Thyroid gland (tissue), 4 donors: ENCODE measurements at regions not wholly inside any gene's neighbourhood (a gene's known extent, or its start where the extent isn't known, plus 50 kb on each side); places are given as distances from the start of the nearest gene placed in this dataset.

Experiments used
- POLR2A ChIP-seq, 2 donors: fragments of 450-650 bp; IDR thresholded peaks; one replicate each; pipeline ENCODE4 v1.6.1; 2017; ENCODE audit warnings: antibody characterized with exemption in 2 of 2, mild to moderate bottlenecking in 2 of 2, moderate library complexity in 1 of 2
- TF ChIP-seq, protein P1 (sequence below), 6 experiments: fragments of 200-600 bp in 3 of 6; fragments of 450-650 bp in 3 of 6; sonication (generic) in 3 of 6; IDR thresholded peaks; one replicate each; pipeline ENCODE4 v1.5.1; 2016 to 2019; ENCODE audit warnings: antibody characterized with exemption in 6 of 6, mild to moderate bottlenecking in 2 of 6, inconsistent platforms in 1 of 6, moderate library complexity in 1 of 6

DNA sequence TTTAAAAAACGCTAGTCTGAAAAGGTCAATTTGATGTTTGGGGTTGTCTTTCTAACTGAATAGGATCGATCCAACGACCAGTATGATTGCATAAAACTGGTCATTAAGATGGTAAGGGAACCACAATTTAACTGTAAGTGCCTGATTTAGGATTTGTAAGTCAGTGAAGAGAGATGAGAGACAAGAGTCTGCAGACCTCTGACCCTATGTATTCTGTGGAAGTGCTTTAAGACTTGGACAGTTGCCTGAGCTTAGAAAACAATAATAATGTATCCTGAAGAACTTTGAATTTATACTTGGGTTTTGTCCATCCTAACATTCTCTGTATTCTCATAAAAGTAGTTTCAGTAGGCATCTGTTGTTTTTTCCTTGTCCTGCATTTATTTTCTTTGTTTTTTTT, 221.4 kb upstream of the SUCLG2 start:
- TF ChIP-seq, protein P1, sequence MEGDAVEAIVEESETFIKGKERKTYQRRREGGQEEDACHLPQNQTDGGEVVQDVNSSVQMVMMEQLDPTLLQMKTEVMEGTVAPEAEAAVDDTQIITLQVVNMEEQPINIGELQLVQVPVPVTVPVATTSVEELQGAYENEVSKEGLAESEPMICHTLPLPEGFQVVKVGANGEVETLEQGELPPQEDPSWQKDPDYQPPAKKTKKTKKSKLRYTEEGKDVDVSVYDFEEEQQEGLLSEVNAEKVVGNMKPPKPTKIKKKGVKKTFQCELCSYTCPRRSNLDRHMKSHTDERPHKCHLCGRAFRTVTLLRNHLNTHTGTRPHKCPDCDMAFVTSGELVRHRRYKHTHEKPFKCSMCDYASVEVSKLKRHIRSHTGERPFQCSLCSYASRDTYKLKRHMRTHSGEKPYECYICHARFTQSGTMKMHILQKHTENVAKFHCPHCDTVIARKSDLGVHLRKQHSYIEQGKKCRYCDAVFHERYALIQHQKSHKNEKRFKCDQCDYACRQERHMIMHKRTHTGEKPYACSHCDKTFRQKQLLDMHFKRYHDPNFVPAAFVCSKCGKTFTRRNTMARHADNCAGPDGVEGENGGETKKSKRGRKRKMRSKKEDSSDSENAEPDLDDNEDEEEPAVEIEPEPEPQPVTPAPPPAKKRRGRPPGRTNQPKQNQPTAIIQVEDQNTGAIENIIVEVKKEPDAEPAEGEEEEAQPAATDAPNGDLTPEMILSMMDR (IDR thresholded peaks at IDR 0.05) = no peak
- TF ChIP-seq POLR2A (IDR thresholded peaks at IDR 0.05) = no peak
